Endothelial cell of umbilical vein (primary cell): ENCODE measurements at regions not wholly inside any gene's neighbourhood (a gene's known extent, or its start where the extent isn't known, plus 50 kb on each side); places are given as distances from the start of the nearest gene placed in this dataset.

ENCODE experiments used
- EZH2 ChIP-seq: IDR thresholded peaks from 2 replicates; pipeline ENCODE4 v1.6.1; 2012; ENCODE audit warnings: borderline replicate concordance, low read depth, mild to moderate bottlenecking, moderate library complexity, low read length, inconsistent platforms; ENCODE audit not compliant: severe bottlenecking
- FOS ChIP-seq: IDR thresholded peaks from 2 replicates; pipeline ENCODE4 v1.6.1; 2011; ENCODE audit warnings: mild to moderate bottlenecking, low read length, moderate library complexity, borderline replicate concordance; ENCODE audit not compliant: insufficient read depth
- MYC ChIP-seq: IDR thresholded peaks from one replicate; pipeline ENCODE4 v1.6.1; 2011; ENCODE audit warnings: mild to moderate bottlenecking, low read depth, low read length
- POLR2AphosphoS5 ChIP-seq: IDR thresholded peaks from 2 replicates; pipeline ENCODE4 v1.6.1; 2012; ENCODE audit warnings: low read depth, mild to moderate bottlenecking, control low read depth, low read length, moderate library complexity; ENCODE audit not compliant: insufficient read depth
- TF ChIP-seq, protein P1 (sequence below), 2 donors: IDR thresholded peaks; 1 replicate in 1 of 2; 2 replicates in 1 of 2; pipeline ENCODE4 v1.5.1; 2011; ENCODE audit warnings: low read length in 2 of 2, mild to moderate bottlenecking in 2 of 2, moderate library complexity in 2 of 2, control low read depth in 1 of 2, inconsistent platforms in 1 of 2, low read depth in 1 of 2; ENCODE audit not compliant: insufficient read depth in 1 of 2; ENCODE audit errors: extremely low read depth in 1 of 2

DNA sequence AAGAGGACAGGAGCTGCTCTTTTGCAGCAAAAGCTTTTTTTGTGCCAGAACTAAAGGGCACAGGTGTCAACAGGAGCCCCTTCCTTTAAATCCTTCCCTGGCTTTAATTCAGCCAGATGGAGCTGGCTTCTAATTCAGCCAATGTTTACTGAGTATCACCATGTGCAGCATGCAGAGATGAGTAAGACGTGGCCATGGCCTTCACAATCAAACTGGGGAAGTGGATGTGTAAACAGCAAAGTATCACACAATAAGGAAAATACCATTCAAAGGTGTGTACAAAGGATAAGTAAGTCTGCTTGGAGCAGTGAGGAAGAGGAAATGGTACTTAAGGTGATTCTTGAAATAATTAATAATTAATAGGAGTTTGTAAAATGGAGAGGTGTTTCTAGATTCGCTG lies 243.4 kb downstream of the NXPE2 start:
- TF ChIP-seq EZH2 (no peak), POLR2AphosphoS5 (no peak), MYC (no peak), FOS (no peak)
- TF ChIP-seq, protein P1, sequence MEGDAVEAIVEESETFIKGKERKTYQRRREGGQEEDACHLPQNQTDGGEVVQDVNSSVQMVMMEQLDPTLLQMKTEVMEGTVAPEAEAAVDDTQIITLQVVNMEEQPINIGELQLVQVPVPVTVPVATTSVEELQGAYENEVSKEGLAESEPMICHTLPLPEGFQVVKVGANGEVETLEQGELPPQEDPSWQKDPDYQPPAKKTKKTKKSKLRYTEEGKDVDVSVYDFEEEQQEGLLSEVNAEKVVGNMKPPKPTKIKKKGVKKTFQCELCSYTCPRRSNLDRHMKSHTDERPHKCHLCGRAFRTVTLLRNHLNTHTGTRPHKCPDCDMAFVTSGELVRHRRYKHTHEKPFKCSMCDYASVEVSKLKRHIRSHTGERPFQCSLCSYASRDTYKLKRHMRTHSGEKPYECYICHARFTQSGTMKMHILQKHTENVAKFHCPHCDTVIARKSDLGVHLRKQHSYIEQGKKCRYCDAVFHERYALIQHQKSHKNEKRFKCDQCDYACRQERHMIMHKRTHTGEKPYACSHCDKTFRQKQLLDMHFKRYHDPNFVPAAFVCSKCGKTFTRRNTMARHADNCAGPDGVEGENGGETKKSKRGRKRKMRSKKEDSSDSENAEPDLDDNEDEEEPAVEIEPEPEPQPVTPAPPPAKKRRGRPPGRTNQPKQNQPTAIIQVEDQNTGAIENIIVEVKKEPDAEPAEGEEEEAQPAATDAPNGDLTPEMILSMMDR (IDR thresholded peaks at IDR 0.05; ENCODE audit: extremely low read depth in 1 of 2, insufficient read depth in 1 of 2, low read depth in 1 of 2, low read length in 2 of 2) = no peak
